ENCODE measurements at regions not wholly inside any gene's neighbourhood (a gene's known extent, or its start where the extent isn't known, plus 50 kb on each side); places are given as distances from the start of the nearest gene placed in this dataset.
A peak's percentile ranks its signal among the peaks of the same experiment; 100 is the strongest.
"Not testable (repeated sequence)": the region's sequence is repeated elsewhere in the genome, so short reads cannot be mapped to it uniquely, and the experiment has no call there.

GRCh38 chr5:27129926-27130325, 91.5 kb upstream of the CDH9 start:
- H3K27ac ChIP-seq (replicated peaks in 1 of 4), result no peak overlapping the region
- TF ChIP-seq, protein P1, sequence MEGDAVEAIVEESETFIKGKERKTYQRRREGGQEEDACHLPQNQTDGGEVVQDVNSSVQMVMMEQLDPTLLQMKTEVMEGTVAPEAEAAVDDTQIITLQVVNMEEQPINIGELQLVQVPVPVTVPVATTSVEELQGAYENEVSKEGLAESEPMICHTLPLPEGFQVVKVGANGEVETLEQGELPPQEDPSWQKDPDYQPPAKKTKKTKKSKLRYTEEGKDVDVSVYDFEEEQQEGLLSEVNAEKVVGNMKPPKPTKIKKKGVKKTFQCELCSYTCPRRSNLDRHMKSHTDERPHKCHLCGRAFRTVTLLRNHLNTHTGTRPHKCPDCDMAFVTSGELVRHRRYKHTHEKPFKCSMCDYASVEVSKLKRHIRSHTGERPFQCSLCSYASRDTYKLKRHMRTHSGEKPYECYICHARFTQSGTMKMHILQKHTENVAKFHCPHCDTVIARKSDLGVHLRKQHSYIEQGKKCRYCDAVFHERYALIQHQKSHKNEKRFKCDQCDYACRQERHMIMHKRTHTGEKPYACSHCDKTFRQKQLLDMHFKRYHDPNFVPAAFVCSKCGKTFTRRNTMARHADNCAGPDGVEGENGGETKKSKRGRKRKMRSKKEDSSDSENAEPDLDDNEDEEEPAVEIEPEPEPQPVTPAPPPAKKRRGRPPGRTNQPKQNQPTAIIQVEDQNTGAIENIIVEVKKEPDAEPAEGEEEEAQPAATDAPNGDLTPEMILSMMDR (IDR thresholded peaks at IDR 0.05), result no peak
- WGBS, result 81% methylated on average over 1 of the region's 1 CpG
- H3K36me3 ChIP-seq, result no peaks in the 10 kb centered on the region
- intact Hi-C loops (cut with DNase I), result no loop called here
- no peaks in the 10 kb centered on the region for H3K9me3 ChIP-seq
- no peak overlapping the region for H3K4me3 ChIP-seq
- no peaks in the 10 kb centered on the region for H3K27me3 ChIP-seq
- no peaks in the 10 kb centered on the region for H3K4me1 ChIP-seq
- no peak for DNase-seq (ENCODE audit: extremely low spot score)

DNA sequence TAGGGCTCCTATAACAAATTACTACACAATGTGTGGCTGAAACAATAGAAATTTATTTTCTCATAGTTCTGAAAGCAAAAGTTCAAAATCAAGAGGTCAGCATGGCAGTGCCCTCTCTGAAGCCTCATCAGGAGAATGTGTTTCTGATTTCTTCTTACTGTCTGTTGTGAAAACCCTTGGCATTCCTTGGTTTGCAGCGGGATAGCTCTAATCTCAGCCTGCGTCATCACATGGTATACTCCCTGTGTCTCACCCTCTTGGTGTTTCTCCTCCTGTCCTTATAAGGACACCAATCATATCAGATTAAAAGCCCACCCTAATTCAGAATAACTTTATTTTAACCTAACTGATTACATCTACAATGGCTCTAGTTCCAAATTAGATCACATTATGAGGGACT, 87.5 kb upstream of the CDH9 start:
- Histone ChIP-seq H3K9me3 (no peaks in the 10 kb centered on the region), H3K4me3 (no peak overlapping the region), H3K4me1 (no peaks in the 10 kb centered on the region), H3K36me3 (no peaks in the 10 kb centered on the region), H3K27me3 (no peaks in the 10 kb centered on the region), H3K27ac (replicated peaks in 1 of 4) (no peak overlapping the region)
- TF ChIP-seq POLR2A (IDR thresholded peaks at IDR 0.05; ENCODE audit: low read depth) (no peak), EP300 (IDR thresholded peaks at IDR 0.05) (no peak), POLR2AphosphoS5 (IDR thresholded peaks at IDR 0.05) (no peak)
- TF ChIP-seq, protein P1 (IDR thresholded peaks at IDR 0.05), result no peak
- 92% methylated on average over 2 of the region's 2 CpGs for WGBS
- intact Hi-C loops (cut with DNase I), result no loop called here
- no peak for DNase-seq (ENCODE audit: extremely low spot score)

GRCh38 chr5:27124590-27124989, 86.2 kb upstream of the CDH9 start:
- 20% methylated on average over 3 of the region's 3 CpGs for WGBS
- no peak overlapping the region for H3K27ac ChIP-seq (replicated peaks in 1 of 4)
- TF ChIP-seq POLR2AphosphoS5 (IDR thresholded peaks at IDR 0.05), result no peak
- TF ChIP-seq, protein P1 (IDR thresholded peaks at IDR 0.05), result peak in 1 of 3 experiments; percentile 24
- DNase-seq (ENCODE audit: extremely low spot score), result no peak
- intact Hi-C loops (cut with DNase I), result no loop called here
- H3K4me1 ChIP-seq, result no peaks in the 10 kb centered on the region
- H3K27me3 ChIP-seq, result no peaks in the 10 kb centered on the region
- no peak overlapping the region for H3K4me3 ChIP-seq
- H3K36me3 ChIP-seq, result no peaks in the 10 kb centered on the region
- H3K9me3 ChIP-seq, result no peaks in the 10 kb centered on the region

DNA sequence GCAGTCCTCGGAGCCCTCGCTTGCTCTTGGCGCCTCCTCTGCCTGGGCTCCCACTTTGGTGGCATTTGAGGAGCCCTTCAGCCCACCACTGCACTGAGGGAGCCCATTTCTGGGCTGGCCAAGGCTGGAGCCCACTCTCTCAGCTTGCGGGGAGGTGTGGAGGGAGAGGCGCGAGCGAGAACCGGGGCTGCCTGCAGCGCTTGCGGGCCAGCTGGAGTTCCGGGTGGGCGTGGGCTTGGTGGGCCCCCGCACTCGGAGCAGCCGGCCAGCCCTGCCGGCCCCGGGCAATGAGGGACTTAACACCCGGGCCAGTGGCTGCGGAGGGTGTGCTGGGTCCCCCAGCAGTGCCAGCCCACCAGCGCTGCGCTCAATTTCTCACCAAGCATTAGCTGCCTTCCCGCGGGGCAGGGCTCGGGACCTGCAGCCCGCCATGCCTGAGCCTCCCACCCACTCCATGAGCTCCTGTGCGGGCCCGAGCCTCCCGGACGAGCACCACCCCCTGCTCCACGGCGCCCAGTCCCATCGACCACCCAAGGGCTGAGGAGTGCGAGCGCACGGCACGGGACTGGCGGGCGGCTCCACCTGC, 81.4 kb upstream of the CDH9 start:
- H3K36me3 ChIP-seq; intact Hi-C loops (cut with DNase I); DNase-seq (ENCODE audit: extremely low spot score); H3K4me1 ChIP-seq; H3K27ac ChIP-seq (replicated peaks in 1 of 4); H3K9me3 ChIP-seq; H3K27me3 ChIP-seq; H3K4me3 ChIP-seq: not testable (repeated sequence)
- no CpG with 5 or more reads among the region's 38 CpGs for WGBS

GRCh38 chr5:27103486-27103885, 65.1 kb upstream of the CDH9 start:
- WGBS, result 67% methylated on average over 2 of the region's 2 CpGs
- TF ChIP-seq POLR2A (IDR thresholded peaks at IDR 0.05; ENCODE audit: low read depth), result no peak
- TF ChIP-seq, protein P1 (IDR thresholded peaks at IDR 0.05), result no peak
- TF ChIP-seq POLR2AphosphoS5 (IDR thresholded peaks at IDR 0.05), result no peak
- TF ChIP-seq EP300 (IDR thresholded peaks at IDR 0.05), result no peak
- intact Hi-C loops (cut with DNase I), result no loop called here
- no peaks in the 10 kb centered on the region for H3K4me1 ChIP-seq
- H3K4me3 ChIP-seq, result no peak overlapping the region
- H3K27ac ChIP-seq (replicated peaks in 1 of 4), result no peak overlapping the region
- H3K27me3 ChIP-seq, result no peaks in the 10 kb centered on the region
- no peaks in the 10 kb centered on the region for H3K9me3 ChIP-seq
- no peaks in the 10 kb centered on the region for H3K36me3 ChIP-seq
- no peak for DNase-seq (ENCODE audit: extremely low spot score)

DNA sequence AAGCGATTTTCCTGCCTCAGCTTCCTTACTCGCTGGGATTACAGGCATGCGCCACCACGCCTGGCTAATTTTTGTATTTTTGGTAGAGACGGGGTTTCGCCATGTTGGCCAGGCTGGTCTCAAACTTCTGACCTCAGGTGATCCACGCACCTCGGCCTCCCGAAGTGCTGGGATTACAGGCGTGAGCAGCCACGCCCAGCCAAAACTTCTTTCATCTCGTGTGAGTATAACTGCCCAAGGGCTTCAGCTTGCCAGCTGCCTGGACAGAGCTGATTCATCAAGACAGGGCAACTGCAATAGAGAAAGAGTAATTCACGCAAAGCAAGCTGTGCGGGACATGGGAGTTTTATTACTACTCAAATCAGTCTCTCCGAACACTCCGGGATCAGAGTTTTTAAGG, 57.4 kb upstream of the CDH9 start:
- H3K4me3 ChIP-seq; H3K9me3 ChIP-seq; H3K27me3 ChIP-seq; H3K4me1 ChIP-seq; intact Hi-C loops (cut with DNase I); H3K27ac ChIP-seq (replicated peaks in 1 of 4); DNase-seq (ENCODE audit: extremely low spot score); H3K36me3 ChIP-seq: not testable (repeated sequence)
- 91% methylated on average over 15 of the region's 16 CpGs for WGBS
